GM19351 (cell line): ENCODE measurements at regions not wholly inside any gene's neighbourhood (a gene's known extent, or its start where the extent isn't known, plus 50 kb on each side); places are given as distances from the start of the nearest gene placed in this dataset.

Experiments used
- ATAC-seq: cut with Tn5 transposase; IDR thresholded peaks from one replicate; pipeline ENCODE4 v1.9.1; 2021; ENCODE audit warnings: mild to moderate bottlenecking, moderate library complexity; ENCODE audit not compliant: unreplicated experiment

DNA sequence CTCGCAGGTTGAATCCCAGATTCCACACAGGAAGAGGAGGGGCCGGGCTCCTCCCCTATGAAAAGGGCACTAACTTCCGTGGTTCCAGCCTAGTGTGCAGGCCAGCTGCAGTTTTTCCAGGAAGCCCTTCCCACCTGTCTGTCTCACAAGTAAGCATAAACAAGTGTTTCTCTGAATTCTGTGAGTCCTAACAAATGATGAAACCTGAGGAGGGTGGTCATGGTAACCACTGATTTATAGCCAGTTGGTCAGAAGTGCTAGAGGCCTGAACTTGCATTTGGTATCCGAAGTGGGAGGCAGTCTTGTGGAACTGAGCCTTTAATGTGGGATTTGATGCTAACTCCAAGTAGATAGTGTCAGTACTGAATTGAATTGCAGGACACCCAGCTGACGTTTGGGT, 54.7 kb upstream of the STEAP4 start:
- no peak for ATAC-seq

DNA sequence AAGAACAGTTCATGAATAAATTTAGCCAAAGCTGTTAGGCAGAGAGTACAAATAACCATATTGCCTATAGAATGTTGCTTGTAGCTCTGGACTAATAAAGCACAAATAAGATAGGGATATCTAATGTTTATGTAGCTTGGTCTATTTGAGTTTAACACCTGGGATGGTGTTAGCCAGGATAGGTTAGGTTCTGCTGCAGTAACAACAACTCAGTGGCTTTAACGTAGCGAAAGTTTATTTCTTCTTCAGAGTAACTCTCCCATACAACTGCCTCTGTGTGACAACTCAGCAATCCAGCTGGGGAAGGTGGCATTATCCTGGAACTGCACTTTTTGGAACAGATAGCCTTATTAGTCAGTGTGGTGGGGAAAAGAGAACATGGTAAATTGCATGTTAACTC, 52.2 kb upstream of the STEAP4 start:
- ATAC-seq = no peak

- ATAC-seq = no peak
Measured at GRCh38 chr7:88358526-88358838, 51.8 kb upstream of the STEAP4 start.

DNA sequence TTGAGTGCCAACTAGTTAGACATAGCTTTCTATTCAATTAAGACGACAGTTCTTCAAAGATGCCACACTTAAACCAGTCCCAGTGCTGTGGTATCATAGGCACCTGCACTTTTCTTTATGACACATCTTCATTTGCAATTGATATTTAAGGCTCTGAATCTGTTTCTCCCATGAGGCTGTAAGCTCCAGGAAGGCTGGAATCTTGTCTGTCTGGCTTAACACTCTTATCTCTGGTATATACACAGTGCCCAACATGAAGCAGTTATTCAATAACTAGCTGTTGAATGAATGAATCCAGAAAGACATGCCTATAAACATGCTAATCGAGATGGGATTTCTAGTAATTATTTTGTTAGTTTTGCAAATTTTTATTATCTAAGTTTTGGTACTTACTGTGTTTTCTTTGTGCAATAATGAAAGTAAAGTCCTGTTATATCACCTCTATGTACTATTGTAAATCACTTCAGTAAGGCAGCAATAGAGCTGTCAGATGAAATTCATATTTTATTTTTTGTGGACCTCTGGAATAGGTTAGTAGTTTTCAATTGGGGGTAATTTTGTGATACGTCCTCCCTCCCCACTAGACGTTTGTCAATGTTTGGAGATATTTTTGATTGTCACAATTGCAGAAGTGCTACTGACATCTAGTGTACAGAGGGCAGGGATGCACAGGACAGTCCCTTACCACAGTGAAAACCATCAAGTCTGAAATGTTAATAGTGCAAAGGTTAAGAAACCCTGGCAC, 51.3 kb upstream of the STEAP4 start:
- peak; percentile 82 for ATAC-seq

DNA sequence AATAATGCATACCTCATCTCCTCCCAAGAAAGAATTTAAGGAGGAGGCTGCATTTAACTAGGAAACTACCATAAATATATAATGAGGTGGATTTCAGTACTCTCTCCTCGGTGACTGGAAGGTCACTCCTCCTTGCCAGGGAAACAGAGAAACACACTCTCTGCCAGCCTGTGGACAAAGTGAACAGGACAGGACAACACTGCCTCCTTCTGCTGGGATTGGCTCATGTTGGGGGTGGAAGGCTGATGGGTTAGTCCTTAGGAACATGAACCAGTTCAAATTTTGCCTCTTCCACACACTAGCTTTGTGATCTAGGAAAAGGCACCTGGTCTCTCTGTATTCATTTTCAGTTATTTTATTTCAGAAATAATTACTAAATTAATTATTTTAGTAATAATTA, 50.6 kb upstream of the STEAP4 start:
- ATAC-seq = no peak
